Fibroblast of pulmonary artery (primary cell): ENCODE measurements at regions not wholly inside any gene's neighbourhood (a gene's known extent, or its start where the extent isn't known, plus 50 kb on each side); places are given as distances from the start of the nearest gene placed in this dataset.

Experiments
- DNase-seq: peaks from one replicate; pipeline ENCODE4 v3.0.0-alpha.2; 2010; ENCODE audit warnings: low read depth
- H3K4me3 ChIP-seq: replicated peaks from 2 replicates; pipeline ENCODE4 v1.5.1; 2011; ENCODE audit warnings: low read depth, mild to moderate bottlenecking, control low read depth, low read length, moderate library complexity
- CTCF ChIP-seq: IDR thresholded peaks from 2 replicates; pipeline ENCODE4 v1.5.1; 2011; ENCODE audit warnings: mild to moderate bottlenecking, control low read depth, low read length, inconsistent platforms; ENCODE audit errors: missing control alignments

- TF ChIP-seq CTCF, result no peak
- peak; percentile 88 for DNase-seq
- no peak overlapping the region for H3K4me3 ChIP-seq
These were observed 101.9 kb downstream of the GAS2L3 start for GRCh38 chr12:100675432-100675831.

- no peak for TF ChIP-seq CTCF
- H3K4me3 ChIP-seq, result no peak overlapping the region
- no peak for DNase-seq
These were observed 107.6 kb downstream of the GAS2L3 start for GRCh38 chr12:100681074-100681473.

- no peak for TF ChIP-seq CTCF
- no peak for DNase-seq
These were observed 108.7 kb downstream of the GAS2L3 start for GRCh38 chr12:100682178-100682577.

GRCh38 chr12:100687686-100688085, 106.9 kb upstream of the ANO4 start:
- no peak overlapping the region for H3K4me3 ChIP-seq
- TF ChIP-seq CTCF, result no peak
- no peak for DNase-seq

More at GRCh38 chr12:100682178-100682577, 108.7 kb downstream of the GAS2L3 start:
- H3K4me3 ChIP-seq, result no peak overlapping the region

GRCh38 chr12:100688451-100688864, 106.1 kb upstream of the ANO4 start:
- no peak overlapping the region for H3K4me3 ChIP-seq
- no peak for TF ChIP-seq CTCF
- no peak for DNase-seq

- DNase-seq, result no peak
These were observed 102.1 kb upstream of the ANO4 start for GRCh38 chr12:100692502-100692901.

More at GRCh38 chr12:100692502-100692901, 102.1 kb upstream of the ANO4 start:
- TF ChIP-seq CTCF, result no peak
- no peak overlapping the region for H3K4me3 ChIP-seq
